ENCODE measurements at regions not wholly inside any gene's neighbourhood (a gene's known extent, or its start where the extent isn't known, plus 50 kb on each side); places are given as distances from the start of the nearest gene placed in this dataset.

DNA sequence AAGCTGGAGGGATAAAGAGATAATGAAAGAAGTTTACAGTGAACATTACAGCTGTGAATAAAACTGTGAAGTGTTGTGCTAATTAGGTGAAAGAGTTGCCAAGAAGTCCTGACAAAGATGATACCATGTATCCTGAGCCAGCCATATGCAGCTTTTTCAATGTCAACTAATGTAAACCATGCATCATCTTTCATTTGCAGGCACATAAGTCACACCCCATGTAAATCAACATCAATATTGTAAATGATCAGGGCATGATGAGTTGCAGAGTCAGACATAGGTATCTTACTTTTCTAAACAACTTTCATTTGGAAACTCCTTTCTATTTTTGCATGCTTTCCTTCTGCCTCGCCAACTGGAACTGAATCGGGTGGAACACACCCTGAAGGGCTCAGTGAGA is 569.1 kb downstream of the TBC1D4 start:
- H3K4me3 ChIP-seq (ENCODE audit: low read depth, low read length) = no peak overlapping the region
- DNase-seq (ENCODE audit: low read depth) = no peak
- no peak for TF ChIP-seq CTCF (IDR thresholded peaks at IDR 0.05; ENCODE audit: insufficient read depth, low read depth, low read length)

DNA sequence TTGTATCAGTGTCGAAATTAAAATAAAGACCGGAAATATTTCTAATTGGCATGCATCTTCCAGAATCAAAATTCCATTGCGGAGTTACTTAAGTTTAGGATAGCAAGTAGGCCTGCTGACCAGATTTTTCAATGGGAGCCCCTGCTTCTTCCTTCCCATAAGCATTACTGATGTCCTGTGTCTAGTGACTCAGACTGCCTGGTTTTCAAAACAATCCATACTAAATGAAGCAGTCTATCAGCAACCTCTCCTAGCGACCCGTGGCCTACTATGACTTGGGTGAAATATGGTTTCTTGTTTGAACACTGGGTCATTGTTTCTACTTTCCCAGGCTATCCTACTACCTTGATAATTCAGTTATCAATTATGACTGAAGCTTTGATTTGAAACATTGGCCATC is 571.6 kb downstream of the TBC1D4 start:
- no peak overlapping the region for H3K4me3 ChIP-seq (ENCODE audit: low read depth, low read length)
- no peak for TF ChIP-seq CTCF (IDR thresholded peaks at IDR 0.05; ENCODE audit: insufficient read depth, low read depth, low read length)
- DNase-seq (ENCODE audit: low read depth) = no peak

DNA sequence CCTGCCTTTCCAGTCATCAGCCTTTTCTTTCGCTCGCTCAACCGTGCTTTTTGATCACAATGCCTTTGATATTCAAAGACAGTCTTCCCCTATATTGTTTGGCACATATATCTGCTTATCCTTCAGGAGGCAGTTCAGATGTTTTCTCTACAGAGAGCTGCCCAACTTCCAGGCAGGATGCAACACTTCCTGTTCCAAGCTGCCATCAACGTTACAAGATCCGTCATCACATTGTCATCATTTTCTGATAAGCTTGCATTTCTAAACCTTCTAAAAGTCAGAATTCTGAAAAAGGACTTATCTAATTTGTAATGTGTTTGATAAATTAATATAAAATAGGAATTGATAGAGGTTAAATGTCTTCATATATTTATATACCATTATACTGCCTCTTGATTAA is 574.2 kb downstream of the TBC1D4 start:
- no peak for TF ChIP-seq CTCF (IDR thresholded peaks at IDR 0.05; ENCODE audit: insufficient read depth, low read depth, low read length)
- DNase-seq (ENCODE audit: low read depth) = no peak
- no peak overlapping the region for H3K4me3 ChIP-seq (ENCODE audit: low read depth, low read length)

GRCh38 chr13:74904556-74904955 is 577.4 kb downstream of the TBC1D4 start:
- no peak for DNase-seq (ENCODE audit: low read depth)
- no peak overlapping the region for H3K4me3 ChIP-seq (ENCODE audit: low read depth, low read length)
- no peak for TF ChIP-seq CTCF (IDR thresholded peaks at IDR 0.05; ENCODE audit: insufficient read depth, low read depth, low read length)

DNA sequence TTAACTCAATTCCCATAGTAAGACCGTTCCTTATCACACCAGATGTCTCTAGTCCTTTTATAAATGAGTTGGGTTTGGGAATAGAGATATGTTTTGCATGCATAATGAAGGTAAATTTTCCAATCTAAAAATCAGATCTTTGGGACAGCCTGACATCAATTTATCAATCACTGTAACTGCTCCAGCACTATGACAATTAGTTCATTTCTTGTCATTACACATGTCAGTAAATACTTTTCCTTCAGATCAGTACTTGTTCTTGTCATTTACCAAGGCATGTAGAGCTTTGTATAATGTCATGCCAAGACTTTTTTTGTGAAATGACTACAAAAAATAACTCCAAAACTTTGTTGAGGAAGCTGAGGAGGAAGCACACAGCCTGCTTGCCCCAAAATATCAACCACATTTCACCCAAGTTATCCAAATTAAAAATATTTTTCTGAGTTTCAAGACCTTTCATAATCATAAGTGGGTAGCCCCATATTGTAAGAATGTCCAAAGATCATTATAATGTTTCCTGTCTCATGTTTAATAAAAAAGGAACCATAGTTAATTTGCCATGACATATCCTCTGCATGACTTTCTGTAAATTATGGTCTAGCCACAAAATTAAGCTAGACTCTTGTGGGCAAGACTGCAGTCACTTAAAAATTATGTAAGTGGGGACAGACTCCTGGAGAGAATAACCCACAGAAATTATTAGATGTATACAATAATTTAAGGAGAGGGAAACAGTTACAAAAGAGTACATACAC is 586.8 kb downstream of the TBC1D4 start:
- no peak for DNase-seq (ENCODE audit: low read depth)
- no peak overlapping the region for H3K4me3 ChIP-seq (ENCODE audit: low read depth, low read length)
- TF ChIP-seq CTCF (IDR thresholded peaks at IDR 0.05; ENCODE audit: insufficient read depth, low read depth, low read length) = no peak

DNA sequence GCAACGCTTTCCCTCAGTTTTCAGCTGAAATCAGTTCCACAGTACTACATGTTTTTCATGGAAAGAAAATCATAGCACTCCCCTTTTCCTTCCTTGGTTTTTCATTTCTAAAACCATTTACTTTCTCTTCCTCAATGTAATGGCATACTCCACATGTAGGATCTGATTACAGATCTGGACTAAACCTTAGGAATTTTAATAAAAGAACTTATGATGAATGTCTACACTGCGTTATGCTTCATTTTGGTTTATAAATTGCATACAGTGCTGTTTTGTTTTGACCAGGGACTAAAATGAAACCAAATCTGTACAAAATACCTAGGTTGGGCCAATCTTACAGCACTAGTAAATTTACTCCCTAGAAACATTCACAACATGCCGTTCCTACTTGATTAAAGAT is 589.9 kb downstream of the TBC1D4 start:
- no peak overlapping the region for H3K4me3 ChIP-seq (ENCODE audit: low read depth, low read length)
- no peak for DNase-seq (ENCODE audit: low read depth)

More for the DNA sequence above, 589.9 kb downstream of the TBC1D4 start:
- no peak for TF ChIP-seq CTCF (IDR thresholded peaks at IDR 0.05; ENCODE audit: insufficient read depth, low read depth, low read length)

All from fibroblast of villous mesenchyme (primary cell).